ENCODE measurements at regions not wholly inside any gene's neighbourhood (a gene's known extent, or its start where the extent isn't known, plus 50 kb on each side); places are given as distances from the start of the nearest gene placed in this dataset.

GRCh38 chr13:63389756-63390155 lies 1974.1 kb upstream of the PCDH20 start:
- TF ChIP-seq, protein P1, sequence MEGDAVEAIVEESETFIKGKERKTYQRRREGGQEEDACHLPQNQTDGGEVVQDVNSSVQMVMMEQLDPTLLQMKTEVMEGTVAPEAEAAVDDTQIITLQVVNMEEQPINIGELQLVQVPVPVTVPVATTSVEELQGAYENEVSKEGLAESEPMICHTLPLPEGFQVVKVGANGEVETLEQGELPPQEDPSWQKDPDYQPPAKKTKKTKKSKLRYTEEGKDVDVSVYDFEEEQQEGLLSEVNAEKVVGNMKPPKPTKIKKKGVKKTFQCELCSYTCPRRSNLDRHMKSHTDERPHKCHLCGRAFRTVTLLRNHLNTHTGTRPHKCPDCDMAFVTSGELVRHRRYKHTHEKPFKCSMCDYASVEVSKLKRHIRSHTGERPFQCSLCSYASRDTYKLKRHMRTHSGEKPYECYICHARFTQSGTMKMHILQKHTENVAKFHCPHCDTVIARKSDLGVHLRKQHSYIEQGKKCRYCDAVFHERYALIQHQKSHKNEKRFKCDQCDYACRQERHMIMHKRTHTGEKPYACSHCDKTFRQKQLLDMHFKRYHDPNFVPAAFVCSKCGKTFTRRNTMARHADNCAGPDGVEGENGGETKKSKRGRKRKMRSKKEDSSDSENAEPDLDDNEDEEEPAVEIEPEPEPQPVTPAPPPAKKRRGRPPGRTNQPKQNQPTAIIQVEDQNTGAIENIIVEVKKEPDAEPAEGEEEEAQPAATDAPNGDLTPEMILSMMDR (IDR thresholded peaks at IDR 0.05), result no peak
- TF ChIP-seq POLR2A (IDR thresholded peaks at IDR 0.05), result no peak

Measured in suprapubic skin (tissue), 3 donors.